ENCODE measurements at regions not wholly inside any gene's neighbourhood (a gene's known extent, or its start where the extent isn't known, plus 50 kb on each side); places are given as distances from the start of the nearest gene placed in this dataset.

- TF ChIP-seq POLR2A (IDR thresholded peaks at IDR 0.05), result no peak
- TF ChIP-seq CTCF (IDR thresholded peaks at IDR 0.05), result no peak
- no peak for TF ChIP-seq POLR2AphosphoS5 (IDR thresholded peaks at IDR 0.05; ENCODE audit: insufficient read depth in 1 of 2, low read depth in 1 of 2)
- no peak overlapping the region for H3K27ac ChIP-seq
- no peak for DNase-seq (ENCODE audit: extremely low spot score in 2 of 2)
- H3K4me3 ChIP-seq, result no peak overlapping the region
- no peaks in the 10 kb centered on the region for H3K27me3 ChIP-seq
- H3K36me3 ChIP-seq, result no peaks in the 10 kb centered on the region
- intact Hi-C loops (cut with DNase I), result no loop called here
- peaks cover 31% of the 10 kb centered on the region for H3K4me1 ChIP-seq
- H3K9me3 ChIP-seq, result no peaks in the 10 kb centered on the region
These were observed 85.7 kb downstream of the HS1BP3 start for GRCh38 chr2:20565101-20565622.

GRCh38 chr2:20565623-20566236, 85.2 kb downstream of the HS1BP3 start:
- no peaks in the 10 kb centered on the region for H3K27me3 ChIP-seq
- no peak for DNase-seq (ENCODE audit: extremely low spot score in 2 of 2)
- no peaks in the 10 kb centered on the region for H3K36me3 ChIP-seq
- no peak overlapping the region for H3K27ac ChIP-seq
- no peak overlapping the region for H3K4me3 ChIP-seq
- H3K9me3 ChIP-seq, result no peaks in the 10 kb centered on the region
- intact Hi-C loops (cut with DNase I), result no loop called here
- TF ChIP-seq POLR2A (IDR thresholded peaks at IDR 0.05) (no peak), CTCF (IDR thresholded peaks at IDR 0.05) (no peak), POLR2AphosphoS5 (IDR thresholded peaks at IDR 0.05; ENCODE audit: insufficient read depth in 1 of 2, low read depth in 1 of 2) (no peak)
- H3K4me1 ChIP-seq, result peaks cover 31% of the 10 kb centered on the region

GRCh38 chr2:20566331-20566730, 84.6 kb downstream of the HS1BP3 start:
- no peaks in the 10 kb centered on the region for H3K27me3 ChIP-seq
- DNase-seq (ENCODE audit: extremely low spot score in 2 of 2), result no peak
- no peaks in the 10 kb centered on the region for H3K36me3 ChIP-seq
- H3K9me3 ChIP-seq, result no peaks in the 10 kb centered on the region
- H3K4me1 ChIP-seq, result peaks cover 30% of the 10 kb centered on the region
- no peak overlapping the region for H3K27ac ChIP-seq
- no peak overlapping the region for H3K4me3 ChIP-seq
- intact Hi-C loops (cut with DNase I), result no loop called here
- TF ChIP-seq CTCF (IDR thresholded peaks at IDR 0.05) (no peak), POLR2AphosphoS5 (IDR thresholded peaks at IDR 0.05; ENCODE audit: insufficient read depth in 1 of 2, low read depth in 1 of 2) (no peak), POLR2A (IDR thresholded peaks at IDR 0.05) (no peak)

- H3K4me3 ChIP-seq, result no peak overlapping the region
- TF ChIP-seq POLR2AphosphoS5 (IDR thresholded peaks at IDR 0.05; ENCODE audit: insufficient read depth in 1 of 2, low read depth in 1 of 2) (no peak), POLR2A (IDR thresholded peaks at IDR 0.05) (no peak), CTCF (IDR thresholded peaks at IDR 0.05) (no peak)
- no peak overlapping the region for H3K27ac ChIP-seq
- H3K27me3 ChIP-seq, result no peaks in the 10 kb centered on the region
- intact Hi-C loops (cut with DNase I), result no loop called here
- no peaks in the 10 kb centered on the region for H3K9me3 ChIP-seq
- peaks cover 34% of the 10 kb centered on the region for H3K4me1 ChIP-seq
- no peak for DNase-seq (ENCODE audit: extremely low spot score in 2 of 2)
- no peaks in the 10 kb centered on the region for H3K36me3 ChIP-seq
These were observed 83.6 kb downstream of the HS1BP3 start for GRCh38 chr2:20567159-20567925.

All from vagina (tissue), 2 donors.